Pulmonary artery endothelial cell (primary cell): ENCODE measurements at regions not wholly inside any gene's neighbourhood (a gene's known extent, or its start where the extent isn't known, plus 50 kb on each side); places are given as distances from the start of the nearest gene placed in this dataset.

Source experiments
- DNase-seq: peaks from one replicate; pipeline ENCODE4 v3.0.0-alpha.2; 2011; ENCODE audit warnings: low read depth, low spot score

GRCh38 chr6:26149240-26149639 lies 62.0 kb downstream of the HFE start:
- DNase-seq = no peak

DNA sequence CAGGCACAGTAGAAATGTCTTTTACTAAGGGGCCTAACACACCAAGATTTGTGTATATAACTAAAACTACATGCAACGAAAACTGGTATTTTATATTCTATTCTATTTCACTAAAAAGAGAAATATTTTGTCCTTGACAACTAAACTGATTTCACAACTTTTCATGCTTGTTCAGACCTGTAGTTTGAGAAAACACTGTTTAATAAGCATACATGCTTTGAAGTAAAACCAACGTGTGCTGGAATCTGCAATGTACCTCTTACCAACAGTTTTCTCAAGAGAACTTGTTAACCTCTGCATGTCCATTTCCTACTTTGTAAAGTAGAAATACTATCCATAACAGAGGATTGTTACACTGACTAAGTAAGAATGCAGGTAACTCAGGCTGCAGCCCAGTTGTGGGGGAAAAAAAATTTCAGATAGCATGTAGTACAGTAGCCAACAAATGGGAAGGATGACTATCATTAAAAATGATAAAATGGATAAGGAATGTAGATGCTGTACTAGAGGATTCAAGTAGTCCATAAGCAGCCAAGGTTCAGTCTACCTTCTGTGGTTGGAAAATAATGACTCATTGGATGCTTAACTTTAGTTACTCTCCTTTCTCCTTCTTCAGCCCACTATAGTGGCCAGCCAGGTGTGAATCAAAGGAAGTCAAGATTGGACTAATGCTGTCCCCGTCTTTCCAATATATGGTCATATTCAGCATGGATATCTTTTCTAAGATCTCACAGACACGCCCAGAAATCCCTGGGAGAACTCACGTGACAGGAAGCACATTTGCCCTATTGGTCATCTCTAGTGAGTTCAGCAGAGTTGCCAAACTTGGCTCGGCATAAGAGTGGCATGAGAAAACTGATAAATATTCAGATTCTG lies 65.2 kb downstream of the HFE start:
- DNase-seq = no peak

DNA sequence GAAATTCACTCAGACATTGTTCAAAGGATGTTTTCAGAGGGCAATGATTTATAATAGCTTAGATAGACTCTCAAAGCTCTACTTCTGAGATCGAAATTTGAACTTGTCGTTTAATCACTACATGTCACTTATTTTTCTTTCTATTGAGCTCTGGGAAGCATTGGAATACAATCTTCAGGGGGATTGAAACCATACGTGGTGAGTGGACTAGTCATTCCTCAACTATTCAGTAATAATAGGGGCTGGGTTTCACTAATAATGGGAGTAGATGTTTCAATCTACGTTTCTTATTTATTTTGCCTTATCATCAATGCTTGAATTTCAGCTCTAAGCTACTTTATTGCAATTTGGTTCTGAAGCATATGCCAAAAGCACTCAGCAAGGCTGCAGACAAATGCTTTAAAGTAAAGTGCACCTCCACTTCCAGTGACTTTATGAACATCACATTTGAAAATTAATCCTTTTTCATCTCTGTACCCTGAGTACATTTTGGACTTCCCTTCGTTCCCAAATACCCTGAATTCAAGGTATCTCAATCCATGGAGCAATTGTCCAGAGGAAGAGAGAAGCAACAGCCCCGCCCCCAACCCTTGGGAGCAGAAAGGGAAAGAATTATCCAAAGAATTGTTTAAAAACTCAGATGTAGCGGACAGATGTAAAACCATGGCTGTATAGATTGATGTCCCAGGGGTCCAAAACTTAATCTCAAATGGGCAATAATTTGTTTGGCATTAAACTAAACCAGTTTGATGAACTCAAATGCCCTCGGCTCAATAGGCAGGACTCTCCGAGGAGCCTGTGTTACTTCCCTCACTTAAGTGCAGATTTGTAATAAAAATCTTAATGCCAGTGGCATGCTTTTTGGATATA lies 68.1 kb downstream of the HFE start:
- DNase-seq = no peak

DNA sequence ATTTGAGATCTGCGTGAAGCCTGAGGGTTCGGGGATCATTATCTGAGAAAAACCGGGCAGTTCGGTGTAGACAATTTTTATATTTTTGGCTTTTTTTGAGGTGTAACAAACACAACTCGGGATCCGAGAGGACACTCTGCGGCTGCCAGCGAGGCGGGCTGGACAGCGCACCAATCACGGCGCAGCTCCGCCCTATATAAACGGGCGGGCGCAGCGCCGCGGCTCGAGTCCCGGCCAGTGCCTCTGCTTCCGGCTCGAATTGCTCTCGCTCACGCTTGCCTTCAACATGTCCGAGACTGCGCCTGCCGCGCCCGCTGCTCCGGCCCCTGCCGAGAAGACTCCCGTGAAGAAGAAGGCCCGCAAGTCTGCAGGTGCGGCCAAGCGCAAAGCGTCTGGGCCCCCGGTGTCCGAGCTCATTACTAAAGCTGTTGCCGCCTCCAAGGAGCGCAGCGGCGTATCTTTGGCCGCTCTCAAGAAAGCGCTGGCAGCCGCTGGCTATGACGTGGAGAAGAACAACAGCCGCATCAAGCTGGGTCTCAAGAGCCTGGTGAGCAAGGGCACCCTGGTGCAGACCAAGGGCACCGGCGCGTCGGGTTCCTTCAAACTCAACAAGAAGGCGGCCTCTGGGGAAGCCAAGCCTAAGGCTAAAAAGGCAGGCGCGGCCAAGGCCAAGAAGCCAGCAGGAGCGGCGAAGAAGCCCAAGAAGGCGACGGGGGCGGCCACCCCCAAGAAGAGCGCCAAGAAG lies 69.0 kb downstream of the HFE start:
- DNase-seq = peak; percentile 58

DNA sequence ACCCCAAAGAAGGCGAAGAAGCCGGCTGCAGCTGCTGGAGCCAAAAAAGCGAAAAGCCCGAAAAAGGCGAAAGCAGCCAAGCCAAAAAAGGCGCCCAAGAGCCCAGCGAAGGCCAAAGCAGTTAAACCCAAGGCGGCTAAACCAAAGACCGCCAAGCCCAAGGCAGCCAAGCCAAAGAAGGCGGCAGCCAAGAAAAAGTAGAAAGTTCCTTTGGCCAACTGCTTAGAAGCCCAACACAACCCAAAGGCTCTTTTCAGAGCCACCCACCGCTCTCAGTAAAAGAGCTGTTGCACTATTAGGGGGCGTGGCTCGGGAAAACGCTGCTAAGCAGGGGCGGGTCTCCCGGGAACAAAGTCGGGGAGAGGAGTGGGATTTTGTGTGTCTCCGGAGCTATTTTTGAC lies 69.6 kb downstream of the HFE start:
- no peak for DNase-seq

GRCh38 chr6:26157251-26158075 lies 70.2 kb downstream of the HFE start:
- DNase-seq = peak; percentile 88

GRCh38 chr6:26158076-26158580 lies 70.9 kb downstream of the HFE start:
- DNase-seq = no peak

DNA sequence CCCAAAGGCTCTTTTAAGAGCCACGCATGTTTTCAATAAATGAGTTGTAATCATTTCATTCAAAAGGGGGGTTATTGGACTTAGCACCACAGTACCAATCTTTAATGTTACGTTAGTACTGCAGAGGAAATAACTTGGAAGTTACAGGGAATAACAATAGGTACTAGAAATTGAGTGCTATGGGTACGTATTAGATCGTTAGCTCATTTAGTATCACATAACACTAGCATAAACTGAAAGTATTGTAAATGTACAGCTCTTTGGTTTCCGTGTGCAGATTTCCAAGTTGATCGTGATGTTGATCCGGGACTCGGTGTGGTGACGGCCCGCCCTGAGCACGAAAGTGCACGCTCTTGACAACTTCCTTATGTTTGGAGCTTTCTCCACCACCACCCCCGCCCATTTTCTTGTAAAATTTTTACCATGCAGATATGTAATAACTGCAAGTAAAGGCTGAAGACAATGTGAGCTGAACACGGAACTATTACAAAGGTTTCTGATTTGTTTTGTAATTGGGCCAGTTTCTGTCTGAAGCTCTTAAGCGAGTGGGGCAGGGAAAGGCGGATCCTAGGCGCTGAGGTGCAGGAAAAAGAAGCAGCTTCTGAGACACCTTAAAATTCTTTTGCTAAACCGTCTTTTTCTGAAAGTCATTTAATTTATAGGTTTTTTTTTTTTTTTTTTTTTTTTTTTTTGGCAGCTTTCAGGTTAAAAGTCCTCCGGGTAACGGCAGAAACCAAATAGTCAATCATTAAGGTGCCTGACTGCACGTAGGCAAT lies 71.5 kb downstream of the HFE start:
- no peak for DNase-seq

DNA sequence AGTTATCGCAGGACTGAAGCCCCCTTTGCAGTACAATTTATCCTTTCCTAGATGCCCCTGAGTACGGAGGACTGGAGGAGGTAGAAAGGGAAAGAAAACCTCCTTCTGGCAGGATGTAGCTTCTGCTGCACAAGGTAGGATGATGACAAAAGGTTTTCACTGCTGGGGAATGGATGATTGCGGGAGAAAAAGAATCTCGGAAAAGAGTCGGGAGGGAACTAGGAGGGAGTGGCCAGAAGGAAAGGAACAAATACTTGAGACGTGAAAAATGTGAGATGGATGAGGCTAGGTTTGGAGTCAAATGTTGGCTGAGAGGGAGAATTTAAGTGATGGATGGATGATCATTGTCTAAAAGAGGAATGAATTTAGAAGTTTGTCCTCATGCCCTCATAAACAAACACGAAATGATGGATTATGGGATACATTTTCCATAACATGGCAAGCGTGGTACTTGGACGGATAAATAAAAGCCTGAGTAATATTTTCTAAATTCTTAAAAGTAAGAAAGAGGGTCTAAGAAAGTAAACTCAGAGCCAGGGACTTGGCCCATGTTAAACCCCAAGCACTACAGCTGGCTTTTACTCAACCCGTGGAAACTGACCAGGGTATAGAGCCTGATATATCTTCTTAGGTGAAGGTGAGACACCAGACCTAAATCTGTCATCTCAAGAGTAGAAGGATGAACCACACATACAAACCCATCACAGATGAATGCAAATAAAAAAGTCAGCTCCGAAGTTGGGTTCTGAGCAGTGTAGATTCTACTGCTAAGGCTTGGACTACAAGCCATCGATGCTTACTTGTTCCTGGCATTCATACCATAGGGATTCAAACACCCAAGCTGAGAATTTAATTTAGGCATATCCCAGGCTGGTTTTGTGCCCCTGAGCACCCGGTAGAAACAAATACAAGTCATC lies 72.4 kb downstream of the HFE start:
- DNase-seq = no peak

DNA sequence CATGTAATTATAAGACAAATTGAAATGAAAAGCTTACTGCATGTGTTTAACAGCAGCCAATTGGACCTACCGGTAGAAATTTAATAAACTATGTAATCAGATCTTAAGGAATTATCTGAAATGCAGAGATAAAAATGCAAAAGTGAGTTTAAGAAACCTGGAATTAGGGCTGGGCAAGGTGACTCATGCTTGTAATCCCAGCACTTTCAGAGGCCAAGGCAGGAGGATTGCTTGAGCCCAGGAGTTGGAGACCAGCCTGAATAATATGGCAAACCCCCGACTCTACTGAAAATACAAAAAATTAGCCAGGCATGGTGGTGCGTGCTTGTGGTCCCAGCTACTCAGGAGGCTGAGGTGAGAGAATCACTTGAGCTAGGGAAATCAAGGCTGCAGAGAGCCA lies 74.1 kb downstream of the HFE start:
- no peak for DNase-seq

DNA sequence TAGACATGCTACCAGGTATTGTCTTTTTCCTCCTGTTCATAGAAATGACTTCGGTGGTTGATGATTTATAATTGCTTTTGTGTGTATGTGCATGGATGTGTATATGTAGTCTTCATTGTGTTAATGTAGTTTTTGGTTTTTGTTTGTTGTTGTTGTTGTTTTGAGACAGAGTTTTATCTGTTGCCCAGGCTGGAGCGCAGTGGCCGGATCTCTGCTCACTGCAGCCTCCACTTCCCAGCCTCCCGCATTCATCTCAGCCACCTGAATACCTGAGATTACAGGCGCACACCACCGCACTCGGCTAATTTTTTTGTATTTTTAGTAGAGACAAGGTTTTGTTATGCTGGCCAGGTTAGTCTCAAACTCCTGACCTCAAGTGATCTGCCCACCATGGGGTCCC lies 75.2 kb downstream of the HFE start:
- no peak for DNase-seq

DNA sequence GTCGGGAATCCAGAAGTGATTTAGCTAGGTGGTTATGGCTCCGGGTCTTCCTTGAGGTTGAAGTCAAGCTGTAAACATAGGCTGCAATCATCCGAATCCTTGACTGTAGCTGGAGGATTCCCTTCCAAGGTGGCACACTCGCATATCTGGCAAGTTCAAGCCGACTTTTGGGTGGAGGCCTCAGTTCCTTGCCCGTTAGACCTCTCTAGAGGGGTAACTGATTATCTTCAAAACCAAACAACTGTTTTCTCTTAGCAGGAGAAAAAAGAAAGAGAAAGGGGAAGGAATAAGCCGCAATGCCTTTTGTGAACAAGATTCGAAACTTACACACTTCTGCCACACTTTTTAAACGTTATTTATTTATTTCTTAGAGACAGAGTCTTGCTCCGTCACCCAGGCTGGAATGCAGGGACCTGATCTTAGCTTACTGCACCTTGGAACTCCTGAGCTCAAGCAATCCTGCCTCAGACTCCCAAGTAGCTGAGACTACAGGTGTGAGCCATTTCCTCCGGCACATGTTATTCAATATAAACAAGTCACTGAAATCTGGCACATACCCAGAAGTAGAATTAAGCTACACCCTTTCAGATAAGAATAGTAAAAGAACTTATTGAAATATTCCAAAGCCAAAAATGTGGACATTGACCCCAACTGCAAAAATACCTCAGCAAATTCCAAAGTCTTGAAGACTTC lies 76.3 kb downstream of the HFE start:
- DNase-seq = no peak

- DNase-seq = no peak
Measured at GRCh38 chr6:26164120-26164505, 76.9 kb downstream of the HFE start.

DNA sequence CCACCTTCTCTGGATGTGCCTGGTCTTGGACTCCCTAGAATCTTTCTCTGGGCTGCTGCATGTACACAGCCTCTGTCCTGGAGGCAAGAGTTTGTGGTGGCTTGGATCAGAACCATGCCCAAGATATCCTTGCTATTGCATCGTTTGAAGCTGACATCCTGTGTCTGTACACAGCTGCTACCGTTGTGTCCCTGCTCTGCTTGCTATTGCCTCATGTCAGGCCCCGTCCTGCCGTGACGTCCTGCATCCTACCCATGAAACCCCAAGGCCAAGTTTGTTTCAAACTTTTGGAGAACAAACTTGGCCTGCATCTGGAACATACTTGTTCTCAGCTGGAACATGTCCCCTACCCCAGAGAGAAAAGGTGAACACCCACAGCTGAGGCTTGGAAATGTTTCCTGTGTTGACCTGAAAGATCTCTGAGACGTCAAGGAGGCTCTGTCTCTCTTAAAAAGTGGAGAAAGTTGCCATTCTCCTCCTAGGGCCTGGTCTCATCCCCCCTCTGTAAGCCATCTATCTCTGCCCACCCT lies 78.1 kb downstream of the HFE start:
- no peak for DNase-seq

- no peak for DNase-seq
Measured at GRCh38 chr6:26170181-26170580, 83.0 kb downstream of the HFE start.

DNA sequence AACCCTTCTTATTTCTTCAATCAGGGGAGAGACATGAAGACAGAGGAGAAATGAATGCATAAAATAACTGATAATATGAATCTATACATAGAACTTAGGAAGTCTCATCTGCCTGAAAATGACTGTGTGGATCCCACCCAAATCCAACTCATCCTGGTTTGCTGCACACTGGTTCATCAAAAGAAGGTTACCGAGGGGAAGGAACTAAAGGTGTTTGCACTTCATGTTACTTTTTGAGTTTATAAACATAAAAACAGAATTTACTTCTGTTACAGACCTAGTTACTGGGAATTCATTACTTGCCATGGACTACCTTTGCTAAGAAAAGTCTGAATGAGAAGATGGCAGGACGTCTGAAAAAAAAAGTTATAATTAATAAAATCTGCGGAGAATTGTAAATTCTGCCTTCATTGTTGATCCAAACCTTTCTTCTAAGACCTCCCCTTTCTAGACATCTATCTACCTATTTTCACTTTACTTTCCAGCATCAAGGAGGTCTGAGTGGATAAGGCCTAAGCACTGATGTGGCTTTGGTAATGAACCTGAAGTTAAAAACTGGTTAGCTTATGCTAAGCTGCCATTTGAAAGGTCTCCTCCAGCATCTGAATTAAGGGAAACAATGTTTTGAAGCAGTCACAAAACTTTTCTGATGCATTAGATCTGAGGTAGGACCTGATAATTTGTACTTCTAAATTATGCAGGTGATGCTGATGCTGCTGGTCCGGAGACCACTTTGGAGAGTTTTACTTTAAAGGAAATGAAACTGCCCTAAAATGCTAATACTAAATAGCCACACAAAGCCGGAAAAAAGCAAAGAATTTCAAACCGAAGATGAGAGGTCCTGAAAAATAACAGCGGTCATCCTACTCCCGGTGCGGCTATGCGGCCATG lies 84.0 kb downstream of the HFE start:
- no peak for DNase-seq

DNA sequence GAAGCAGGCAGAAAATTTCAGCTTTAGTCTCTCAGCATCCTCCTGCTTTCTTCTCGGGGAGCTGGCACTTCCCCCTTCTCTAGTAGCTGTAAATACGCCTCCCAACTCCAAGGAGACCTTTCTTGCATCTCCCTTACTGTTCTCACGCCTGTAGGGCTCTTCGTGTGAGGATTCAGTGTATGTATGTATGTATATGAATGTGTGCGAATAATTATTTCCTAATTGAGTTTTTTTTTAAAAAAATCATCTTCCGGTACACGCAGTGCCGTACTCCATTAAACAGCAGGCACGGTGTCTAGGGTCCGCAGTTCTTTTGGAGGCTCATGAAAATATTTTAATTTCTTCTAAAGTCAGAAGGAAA lies 85.4 kb downstream of the HFE start:
- no peak for DNase-seq
